OCI-LY3 (cell line): ENCODE measurements at regions not wholly inside any gene's neighbourhood (a gene's known extent, or its start where the extent isn't known, plus 50 kb on each side); places are given as distances from the start of the nearest gene placed in this dataset.

Source experiments
- H2AFZ ChIP-seq: fragments of 200-600, 300-600 bp; shearing (Covaris generic); 2 replicates; pipeline ENCODE4 v1.6.0; 2014; ENCODE audit warnings: antibody characterized with exemption, low read depth, low read length
- H3K27ac ChIP-seq: fragments of 200-600, 300-600 bp; sonication (generic); 2 replicates; pipeline ENCODE4 v1.5.1; 2014; ENCODE audit warnings: mild to moderate bottlenecking, low read length, moderate library complexity, mixed read lengths
- H3K27me3 ChIP-seq: fragments of 200-600, 300-600 bp; sonication (generic); 2 replicates; pipeline ENCODE4 v1.6.1; 2014; ENCODE audit warnings: low read depth, low read length, mixed read lengths
- H3K36me3 ChIP-seq: fragments of 200-600, 300-600 bp; sonication (generic); replicated peaks from 2 replicates; pipeline ENCODE3; 2014; ENCODE audit warnings: low read depth, low read length, mixed read lengths
- H3K4me1 ChIP-seq: fragments of 300-600, 200-600 bp; sonication (generic); 2 replicates; pipeline ENCODE4 v1.6.1; 2014; ENCODE audit warnings: low read length, mixed read lengths
- H3K4me2 ChIP-seq: fragments of 200-600, 300-600 bp; sonication (generic); 2 replicates; pipeline ENCODE4 v1.6.1; 2014; ENCODE audit warnings: low read length, mixed read lengths
- H3K4me3 ChIP-seq: fragments of 300-600, 200-600 bp; sonication (generic); 2 replicates; pipeline ENCODE4 v1.5.1; 2014; ENCODE audit warnings: antibody characterized with exemption, mild to moderate bottlenecking, low read length, moderate library complexity
- H3K79me2 ChIP-seq: fragments of 300-600, 200-600 bp; shearing (Covaris generic); 2 replicates; pipeline ENCODE4 v1.6.1; 2014; ENCODE audit warnings: mild to moderate bottlenecking, low read length, mixed read lengths
- H3K9ac ChIP-seq: fragments of 300-600, 200-600 bp; shearing (Covaris generic); 2 replicates; pipeline ENCODE4 v1.6.0; 2014; ENCODE audit warnings: mild to moderate bottlenecking, low read length, moderate library complexity
- H3K9me3 ChIP-seq: fragments of 200-600, 300-600 bp; shearing (Covaris generic); 2 replicates; pipeline ENCODE4 v1.6.1; 2014; ENCODE audit warnings: low read length, mixed read lengths; ENCODE audit not compliant: insufficient read depth
- H4K20me1 ChIP-seq: fragments of 200-600, 300-600 bp; sonication (generic); 2 replicates; pipeline ENCODE4 v1.6.1; 2016; ENCODE audit warnings: low read length, mixed read lengths; ENCODE audit not compliant: insufficient read depth
- CTCF ChIP-seq: fragments of 200-600, 300-600 bp; sonication (generic); IDR thresholded peaks from 2 replicates; pipeline ENCODE4 v1.5.1; 2014; ENCODE audit warnings: antibody characterized with exemption, low read length, low read depth
- EZH2phosphoT487 ChIP-seq: fragments of 200-600 bp; shearing (Covaris generic); IDR thresholded peaks from 2 replicates; pipeline ENCODE4 v1.6.1; 2018; ENCODE audit warnings: antibody characterized with exemption, mixed run types, low read depth

- Histone ChIP-seq H2AFZ (no peak overlapping the region), H4K20me1 (no peaks in the 10 kb centered on the region), H3K4me3 (no peak overlapping the region), H3K4me2 (no peak overlapping the region), H3K27me3 (0 out of 2 replicates have a peak, but pooled peaks cover 3% of the 10 kb centered on the region), H3K4me1 (peaks cover 4% of the 10 kb centered on the region), H3K27ac (no peak overlapping the region), H3K9ac (no peak overlapping the region), H3K79me2 (no peaks in the 10 kb centered on the region), H3K36me3 (no peaks in the 10 kb centered on the region), H3K9me3 (no peaks in the 10 kb centered on the region)
- TF ChIP-seq EZH2phosphoT487 (no peak), CTCF (no peak)
These were observed 85.2 kb upstream of the TGFBR2 start for GRCh38 chr3:30521156-30521715.

DNA sequence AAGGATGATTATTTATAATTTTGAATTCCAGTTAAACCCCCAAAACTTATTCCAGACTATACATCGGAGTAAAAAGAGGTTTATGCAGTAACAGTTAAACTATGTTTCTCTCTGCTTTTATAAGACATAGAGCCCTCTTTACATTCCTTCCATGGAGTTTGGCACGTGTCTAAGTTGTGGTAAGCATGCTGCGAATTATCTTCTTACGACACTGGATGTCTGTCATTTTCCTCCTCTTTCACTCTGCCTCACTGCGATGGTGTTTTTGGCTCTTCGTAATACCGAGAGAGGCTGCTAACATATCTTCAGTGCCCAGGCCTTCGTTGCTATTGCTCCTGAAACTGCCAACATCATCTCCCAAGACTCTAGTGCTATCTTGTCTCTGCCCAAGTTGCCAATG, 83.9 kb upstream of the TGFBR2 start:
- TF ChIP-seq CTCF (no peak), EZH2phosphoT487 (no peak)
- H3K9me3 ChIP-seq = no peaks in the 10 kb centered on the region
- peaks cover 4% of the 10 kb centered on the region for H3K4me1 ChIP-seq
- H3K4me3 ChIP-seq = no peak overlapping the region
- H3K36me3 ChIP-seq = no peaks in the 10 kb centered on the region
- H3K27ac ChIP-seq = no peak overlapping the region
- no peaks in the 10 kb centered on the region for H3K79me2 ChIP-seq
- 0 out of 2 replicates have a peak, but pooled peaks cover 3% of the 10 kb centered on the region for H3K27me3 ChIP-seq
- no peak overlapping the region for H3K9ac ChIP-seq
- H4K20me1 ChIP-seq = no peaks in the 10 kb centered on the region
- no peak overlapping the region for H3K4me2 ChIP-seq
- H2AFZ ChIP-seq = no peak overlapping the region

DNA sequence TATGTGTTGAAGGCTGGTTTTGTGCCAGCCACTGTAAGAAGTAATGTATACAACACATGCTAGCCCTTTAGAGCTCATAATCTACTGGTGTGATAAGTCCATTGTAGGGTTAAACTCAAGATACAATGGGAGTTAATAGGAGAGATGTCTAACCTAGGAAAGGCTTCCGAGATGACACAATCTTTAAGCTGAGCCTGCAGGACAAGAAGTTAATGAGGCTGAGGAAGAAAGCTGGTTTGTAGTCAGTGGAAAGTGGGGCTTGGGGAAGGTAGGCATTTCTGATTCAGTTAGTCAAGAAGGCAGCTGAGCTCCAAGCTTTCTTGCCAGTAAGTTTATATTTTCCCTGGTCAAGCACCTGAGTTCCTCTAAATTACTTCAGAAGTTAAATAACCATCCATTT, 83.0 kb upstream of the TGFBR2 start:
- Histone ChIP-seq H3K9me3 (no peaks in the 10 kb centered on the region), H3K9ac (no peak overlapping the region), H3K4me2 (no peak overlapping the region), H3K4me1 (peaks cover 4% of the 10 kb centered on the region), H4K20me1 (no peaks in the 10 kb centered on the region), H3K27ac (no peak overlapping the region), H3K36me3 (no peaks in the 10 kb centered on the region), H3K79me2 (no peaks in the 10 kb centered on the region), H3K27me3 (0 out of 2 replicates have a peak, but pooled peaks cover 3% of the 10 kb centered on the region), H3K4me3 (no peak overlapping the region), H2AFZ (no peak overlapping the region)
- TF ChIP-seq CTCF (no peak), EZH2phosphoT487 (no peak)

DNA sequence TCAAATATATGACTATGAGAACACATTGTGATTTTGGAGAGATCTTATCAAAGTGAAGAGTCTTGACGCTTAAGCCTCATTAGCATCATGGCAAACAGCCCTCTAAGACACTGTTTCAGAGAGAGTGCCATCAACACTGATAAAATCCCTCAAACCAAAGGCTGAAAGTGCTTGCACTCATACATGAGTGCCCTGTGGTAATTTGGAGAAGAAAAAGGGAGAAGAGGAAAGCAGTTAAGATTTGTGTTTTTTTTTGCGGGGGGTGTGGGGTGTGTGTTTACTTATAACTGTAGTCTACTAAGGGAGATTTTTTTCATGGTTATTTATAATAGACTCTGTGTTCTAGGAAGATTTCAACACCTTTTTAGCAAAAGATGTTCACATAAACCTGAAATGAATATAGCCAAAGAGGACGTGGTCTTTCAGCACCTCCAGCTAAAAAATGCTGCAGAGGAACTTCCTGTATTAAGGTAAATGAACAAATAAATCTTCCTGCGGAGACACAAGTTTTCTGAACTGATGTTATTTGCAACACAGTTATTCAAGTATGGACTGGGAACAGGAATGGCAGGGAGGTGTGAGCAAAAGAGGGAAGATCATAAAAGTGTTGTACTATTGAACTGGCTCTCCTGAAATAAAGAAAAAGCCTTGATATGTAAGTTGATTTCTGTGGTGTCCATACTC, 81.9 kb upstream of the TGFBR2 start:
- Histone ChIP-seq H3K36me3 (no peaks in the 10 kb centered on the region), H3K9ac (no peak overlapping the region), H3K9me3 (no peaks in the 10 kb centered on the region), H2AFZ (no peak overlapping the region), H3K4me1 (peaks cover 4% of the 10 kb centered on the region), H4K20me1 (no peaks in the 10 kb centered on the region), H3K27ac (no peak overlapping the region), H3K4me3 (no peak overlapping the region), H3K27me3 (0 out of 2 replicates have a peak, but pooled peaks cover 3% of the 10 kb centered on the region), H3K79me2 (no peaks in the 10 kb centered on the region), H3K4me2 (no peak overlapping the region)
- TF ChIP-seq EZH2phosphoT487 (no peak), CTCF (no peak)
